ENCODE measurements at regions not wholly inside any gene's neighbourhood (a gene's known extent, or its start where the extent isn't known, plus 50 kb on each side); places are given as distances from the start of the nearest gene placed in this dataset.

DNA sequence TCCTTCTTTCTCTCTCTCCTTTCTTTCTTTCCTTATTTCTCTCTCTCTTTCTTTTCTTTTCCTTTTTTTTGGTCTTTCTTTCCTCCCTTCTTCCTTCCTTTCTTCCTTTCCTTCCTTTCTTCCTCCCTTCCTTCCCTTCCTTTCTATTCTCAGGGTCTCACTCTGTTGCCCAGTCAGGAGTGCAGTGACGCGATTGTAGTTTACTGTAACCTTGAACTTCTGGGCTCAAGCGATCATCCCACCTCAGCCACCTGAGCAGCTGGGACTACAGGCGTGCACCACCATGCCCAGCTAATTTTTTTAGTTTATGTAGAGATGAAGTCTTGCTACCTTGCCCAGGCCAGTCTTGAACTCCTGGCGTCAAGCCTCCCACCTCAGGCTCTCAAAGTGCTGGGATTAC lies 83.8 kb upstream of the PPM1B start:
- Histone ChIP-seq H3K4me1 (ENCODE audit: insufficient read depth, low read length) (peaks cover 19% of the 10 kb centered on the region), H3K36me3 (ENCODE audit: insufficient read depth, low read length) (no peaks in the 10 kb centered on the region), H3K27ac (ENCODE audit: low read length) (no peak overlapping the region), H4K20me1 (ENCODE audit: insufficient read depth, low read length) (no peaks in the 10 kb centered on the region), H3K27me3 (ENCODE audit: insufficient read depth, low read length, poor library complexity) (no peaks in the 10 kb centered on the region), H3K9me3 (ENCODE audit: insufficient read depth, low read length, severe bottlenecking) (no peaks in the 10 kb centered on the region), H3K4me3 (ENCODE audit: low read depth in 1 of 2, low read length in 2 of 2) (no peak overlapping the region), H3K4me2 (ENCODE audit: insufficient read depth, low read length) (no peak overlapping the region), H3K79me2 (ENCODE audit: insufficient read depth, low read length) (no peaks in the 10 kb centered on the region), H3K9ac (ENCODE audit: low read depth, low read length) (no peak overlapping the region), H2AFZ (ENCODE audit: low read depth, low read length) (no peak overlapping the region)
- DNase-seq = no peak
- no peak for ATAC-seq (ENCODE audit: insufficient read depth, low read depth)
- no peak for TF ChIP-seq EZH2 (IDR thresholded peaks at IDR 0.05; ENCODE audit: borderline replicate concordance, low read depth, low read length, severe bottlenecking)
- TF ChIP-seq, protein P1, sequence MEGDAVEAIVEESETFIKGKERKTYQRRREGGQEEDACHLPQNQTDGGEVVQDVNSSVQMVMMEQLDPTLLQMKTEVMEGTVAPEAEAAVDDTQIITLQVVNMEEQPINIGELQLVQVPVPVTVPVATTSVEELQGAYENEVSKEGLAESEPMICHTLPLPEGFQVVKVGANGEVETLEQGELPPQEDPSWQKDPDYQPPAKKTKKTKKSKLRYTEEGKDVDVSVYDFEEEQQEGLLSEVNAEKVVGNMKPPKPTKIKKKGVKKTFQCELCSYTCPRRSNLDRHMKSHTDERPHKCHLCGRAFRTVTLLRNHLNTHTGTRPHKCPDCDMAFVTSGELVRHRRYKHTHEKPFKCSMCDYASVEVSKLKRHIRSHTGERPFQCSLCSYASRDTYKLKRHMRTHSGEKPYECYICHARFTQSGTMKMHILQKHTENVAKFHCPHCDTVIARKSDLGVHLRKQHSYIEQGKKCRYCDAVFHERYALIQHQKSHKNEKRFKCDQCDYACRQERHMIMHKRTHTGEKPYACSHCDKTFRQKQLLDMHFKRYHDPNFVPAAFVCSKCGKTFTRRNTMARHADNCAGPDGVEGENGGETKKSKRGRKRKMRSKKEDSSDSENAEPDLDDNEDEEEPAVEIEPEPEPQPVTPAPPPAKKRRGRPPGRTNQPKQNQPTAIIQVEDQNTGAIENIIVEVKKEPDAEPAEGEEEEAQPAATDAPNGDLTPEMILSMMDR (IDR thresholded peaks at IDR 0.05; ENCODE audit: borderline replicate concordance, extremely low read depth, low read length, poor library complexity, severe bottlenecking) = no peak

DNA sequence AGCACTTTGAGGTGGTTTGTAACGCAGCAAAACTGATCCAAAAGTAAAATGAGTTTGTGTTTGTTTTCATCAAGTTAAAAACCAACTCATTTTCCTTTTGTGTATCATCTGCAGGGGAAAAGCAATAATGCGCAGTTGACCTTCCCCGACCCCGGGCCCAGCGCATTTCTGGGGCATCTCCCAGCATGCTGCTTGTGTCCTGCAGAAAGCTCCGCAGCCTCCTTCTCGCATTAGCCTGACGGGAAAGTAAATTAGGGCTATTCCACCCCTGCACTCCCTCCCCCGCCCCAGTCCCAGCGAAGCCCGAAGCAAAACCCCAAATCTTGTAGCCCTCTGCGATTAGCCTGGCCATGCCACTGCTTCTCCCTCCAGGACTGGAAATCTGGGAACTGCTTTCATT lies 82.0 kb upstream of the PPM1B start:
- H3K27me3 ChIP-seq (ENCODE audit: insufficient read depth, low read length, poor library complexity) = no peaks in the 10 kb centered on the region
- DNase-seq (no peak), ATAC-seq (ENCODE audit: insufficient read depth, low read depth) (no peak)
- H3K9me3 ChIP-seq (ENCODE audit: insufficient read depth, low read length, severe bottlenecking) = no peaks in the 10 kb centered on the region
- H3K4me1 ChIP-seq (ENCODE audit: insufficient read depth, low read length) = peaks cover 23% of the 10 kb centered on the region
- no peaks in the 10 kb centered on the region for H4K20me1 ChIP-seq (ENCODE audit: insufficient read depth, low read length)
- no peak overlapping the region for H3K27ac ChIP-seq (ENCODE audit: low read length)
- H3K4me3 ChIP-seq (ENCODE audit: low read depth in 1 of 2, low read length in 2 of 2) = no peak overlapping the region
- H2AFZ ChIP-seq (ENCODE audit: low read depth, low read length) = peak overlapping the region; percentile 81
- peak overlapping the region; percentile 62; the same call in 1 of the 2 replicates for H3K4me2 ChIP-seq (ENCODE audit: insufficient read depth, low read length)
- H3K36me3 ChIP-seq (ENCODE audit: insufficient read depth, low read length) = no peaks in the 10 kb centered on the region
- no peaks in the 10 kb centered on the region for H3K79me2 ChIP-seq (ENCODE audit: insufficient read depth, low read length)
- no peak for TF ChIP-seq EZH2 (IDR thresholded peaks at IDR 0.05; ENCODE audit: borderline replicate concordance, low read depth, low read length, severe bottlenecking)
- TF ChIP-seq, protein P1 (IDR thresholded peaks at IDR 0.05; ENCODE audit: borderline replicate concordance, extremely low read depth, low read length, poor library complexity, severe bottlenecking) = no peak
- peak overlapping the region; percentile 9; the same call in 1 of the 2 replicates for H3K9ac ChIP-seq (ENCODE audit: low read depth, low read length)

DNA sequence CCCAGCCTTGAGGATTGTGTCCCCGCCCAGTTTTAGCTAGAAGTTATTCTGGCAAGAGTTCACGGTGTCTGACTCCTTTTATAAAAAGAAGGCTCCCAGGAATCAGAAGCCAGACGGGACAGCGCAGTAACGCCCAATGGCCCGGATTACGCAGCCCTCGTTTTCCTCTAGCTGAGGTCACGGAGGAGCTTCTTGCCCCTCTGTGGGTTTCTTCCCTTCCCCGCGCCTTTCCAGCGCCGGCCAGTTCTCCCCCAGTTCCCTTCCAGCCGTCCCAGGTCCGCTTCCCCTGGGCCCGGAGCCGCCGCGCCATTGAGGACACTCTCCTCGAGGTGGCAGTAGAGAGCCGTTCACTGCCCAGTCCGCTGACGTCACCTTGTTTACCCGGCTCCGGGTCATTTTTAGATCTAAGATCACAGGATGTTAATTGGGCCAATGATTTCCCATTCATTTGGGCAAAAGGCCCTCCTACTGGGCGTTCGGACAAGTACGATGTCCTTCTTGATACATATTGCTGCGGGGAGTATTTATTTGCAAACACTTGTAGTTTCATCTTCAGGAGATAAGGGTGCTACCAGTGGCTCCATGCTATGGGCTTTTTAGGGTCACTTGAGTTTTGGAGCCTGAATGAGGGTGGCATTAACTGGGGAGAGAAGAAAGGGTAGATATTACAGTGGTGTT lies 81.5 kb upstream of the PPM1B start:
- Histone ChIP-seq H4K20me1 (ENCODE audit: insufficient read depth, low read length) (no peaks in the 10 kb centered on the region), H3K36me3 (ENCODE audit: insufficient read depth, low read length) (no peaks in the 10 kb centered on the region), H3K27ac (ENCODE audit: low read length) (peak overlapping the region; percentile 35), H3K9ac (ENCODE audit: low read depth, low read length) (peak overlapping the region; percentile 9; the same call in 1 of the 2 replicates), H3K4me1 (ENCODE audit: insufficient read depth, low read length) (peaks cover 21% of the 10 kb centered on the region), H2AFZ (ENCODE audit: low read depth, low read length) (peak overlapping the region; percentile 81), H3K4me2 (ENCODE audit: insufficient read depth, low read length) (peak overlapping the region; percentile 62), H3K4me3 (ENCODE audit: low read depth in 1 of 2, low read length in 2 of 2) (peak overlapping the region in 1 of 2 experiments; percentile 52; a peak in 2 of 4 replicates), H3K27me3 (ENCODE audit: insufficient read depth, low read length, poor library complexity) (no peaks in the 10 kb centered on the region), H3K79me2 (ENCODE audit: insufficient read depth, low read length) (no peaks in the 10 kb centered on the region), H3K9me3 (ENCODE audit: insufficient read depth, low read length, severe bottlenecking) (no peaks in the 10 kb centered on the region)
- ATAC-seq (ENCODE audit: insufficient read depth, low read depth) (peak; percentile 87), DNase-seq (peak; percentile 79)
- TF ChIP-seq, protein P1 (IDR thresholded peaks at IDR 0.05; ENCODE audit: borderline replicate concordance, extremely low read depth, low read length, poor library complexity, severe bottlenecking) = peak; percentile 92
- TF ChIP-seq EZH2 (IDR thresholded peaks at IDR 0.05; ENCODE audit: borderline replicate concordance, low read depth, low read length, severe bottlenecking) = no peak

Measured in DND-41 (cell line).